Omental fat pad (tissue), 3 donors: ENCODE measurements at regions not wholly inside any gene's neighbourhood (a gene's known extent, or its start where the extent isn't known, plus 50 kb on each side); places are given as distances from the start of the nearest gene placed in this dataset.

ENCODE experiments used
- ATAC-seq: fragments of 150-250 bp; one replicate; pipeline ENCODE4 v1.9.1; 2016; ENCODE audit warnings: mild to moderate bottlenecking, moderate library complexity; ENCODE audit not compliant: low FRiP score
- DNase-seq: peaks from one replicate; pipeline ENCODE4 v3.0.0-alpha.2; 2019; ENCODE audit warnings: low spot score
- CTCF ChIP-seq, 3 donors: fragments of 450-650 bp; IDR thresholded peaks; one replicate each; pipeline ENCODE4 v1.5.1; 2016 to 2017; ENCODE audit warnings: antibody characterized with exemption in 3 of 3, mild to moderate bottlenecking in 3 of 3, moderate library complexity in 2 of 3

GRCh38 chr18:65631766-65632165 lies 119.0 kb upstream of the CDH7 start:
- ATAC-seq (no peak), DNase-seq (no peak)
- no peak for TF ChIP-seq CTCF (IDR thresholded peaks at IDR 0.05)

DNA sequence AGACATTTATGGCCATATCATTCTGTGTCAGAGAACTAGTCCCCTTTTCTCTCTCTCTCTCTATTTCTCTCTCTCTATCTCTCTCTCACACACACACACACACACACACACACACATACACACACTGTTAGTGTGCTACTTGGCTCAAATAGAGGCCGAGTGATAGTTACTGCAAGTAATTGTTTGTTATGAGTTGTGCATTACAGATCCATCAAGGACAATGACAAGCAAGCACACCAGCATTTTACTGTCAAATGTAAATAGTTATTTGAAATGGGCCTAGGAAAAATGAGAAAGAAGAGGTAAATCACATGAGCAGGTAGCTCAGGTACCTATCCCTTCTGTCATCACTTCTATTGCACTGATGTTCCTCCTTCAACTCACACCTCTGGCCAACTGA lies 122.4 kb upstream of the CDH7 start:
- ATAC-seq (no peak), DNase-seq (no peak)
- TF ChIP-seq CTCF (IDR thresholded peaks at IDR 0.05) = no peak

GRCh38 chr18:65623676-65624075 lies 127.1 kb upstream of the CDH7 start:
- no peak for TF ChIP-seq CTCF (IDR thresholded peaks at IDR 0.05)
- ATAC-seq (no peak), DNase-seq (no peak)

- DNase-seq = no peak
- ATAC-seq = no peak
- no peak for TF ChIP-seq CTCF (IDR thresholded peaks at IDR 0.05)
Measured at GRCh38 chr18:65622436-65622835, 128.4 kb upstream of the CDH7 start.

- ATAC-seq (no peak), DNase-seq (no peak)
- no peak for TF ChIP-seq CTCF (IDR thresholded peaks at IDR 0.05)
Measured at GRCh38 chr18:65620076-65620696, 130.6 kb upstream of the CDH7 start.

GRCh38 chr18:65610939-65611338 lies 139.9 kb upstream of the CDH7 start:
- ATAC-seq (no peak), DNase-seq (no peak)
- no peak for TF ChIP-seq CTCF (IDR thresholded peaks at IDR 0.05)

- no peak for DNase-seq
- ATAC-seq = no peak
- no peak for TF ChIP-seq CTCF (IDR thresholded peaks at IDR 0.05)
Measured at GRCh38 chr18:65608471-65608870, 142.3 kb upstream of the CDH7 start.
